DOHH2 (cell line): ENCODE measurements at regions not wholly inside any gene's neighbourhood (a gene's known extent, or its start where the extent isn't known, plus 50 kb on each side); places are given as distances from the start of the nearest gene placed in this dataset.

Source experiments
- H3F3A ChIP-seq: fragments of 200-600 bp; sonication (generic), shearing (Covaris generic); 2 replicates; pipeline ENCODE4 v1.6.0; 2016; ENCODE audit warnings: antibody characterized with exemption, mild to moderate bottlenecking; ENCODE audit not compliant: control insufficient read depth, insufficient read depth
- H3K27ac ChIP-seq: fragments of 200-600 bp; sonication (generic); 2 replicates; pipeline ENCODE4 v1.5.1; 2014; ENCODE audit warnings: low read depth, mild to moderate bottlenecking, low read length, moderate library complexity
- H3K27me3 ChIP-seq: fragments of 200-600 bp; sonication (generic); 2 replicates; pipeline ENCODE4 v1.6.1; 2014; ENCODE audit warnings: mild to moderate bottlenecking, low read length, mixed read lengths; ENCODE audit not compliant: control insufficient read depth
- H3K36me3 ChIP-seq: fragments of 200-600 bp; sonication (generic); 2 replicates; pipeline ENCODE4 v1.6.1; 2014; ENCODE audit warnings: mild to moderate bottlenecking, low read length, moderate library complexity, mixed read lengths; ENCODE audit not compliant: control insufficient read depth
- H3K4me1 ChIP-seq: fragments of 200-600 bp; sonication (generic); 2 replicates; pipeline ENCODE4 v1.6.1; 2014; ENCODE audit warnings: mild to moderate bottlenecking, low read length, mixed read lengths; ENCODE audit not compliant: control insufficient read depth
- H3K4me2 ChIP-seq: fragments of 200-600 bp; sonication (generic); 2 replicates; pipeline ENCODE4 v1.6.0; 2014; ENCODE audit warnings: mild to moderate bottlenecking, low read length, moderate library complexity
- H3K4me3 ChIP-seq: fragments of 200-600 bp; sonication (generic); 2 replicates; pipeline ENCODE4 v1.5.1; 2014; ENCODE audit warnings: mild to moderate bottlenecking, low read length, mixed read lengths
- H3K79me2 ChIP-seq: fragments of 200-600 bp; sonication (generic); 2 replicates; pipeline ENCODE4 v1.6.1; 2014; ENCODE audit warnings: mild to moderate bottlenecking, low read length, mixed read lengths; ENCODE audit not compliant: control insufficient read depth
- H3K9me2 ChIP-seq: fragments of 200-600 bp; sonication (generic); replicated peaks from 2 replicates; pipeline ENCODE4 v1.6.1; 2014; ENCODE audit warnings: mild to moderate bottlenecking, low read length, mixed read lengths; ENCODE audit not compliant: control insufficient read depth
- H3K9me3 ChIP-seq: fragments of 200-600 bp; sonication (generic); 2 replicates; pipeline ENCODE4 v1.6.1; 2014; ENCODE audit warnings: antibody characterized with exemption, low read length, mixed read lengths; ENCODE audit not compliant: control insufficient read depth, insufficient read depth
- H4K20me1 ChIP-seq: fragments of 200-600 bp; sonication (generic); 2 replicates; pipeline ENCODE4 v1.6.0; 2014; ENCODE audit warnings: low read depth, mild to moderate bottlenecking, antibody characterized with exemption, low read length, moderate library complexity; ENCODE audit not compliant: control insufficient read depth, insufficient read depth
- EZH2phosphoT487 ChIP-seq: fragments of 200-600 bp; sonication (generic); IDR thresholded peaks from 2 replicates; pipeline ENCODE4 v1.6.1; 2017; ENCODE audit warnings: borderline replicate concordance, mild to moderate bottlenecking, antibody characterized with exemption, low read length, moderate library complexity, mixed read lengths
- TF ChIP-seq, protein P1 (sequence below): fragments of 200-600 bp; sonication (generic); IDR thresholded peaks from one replicate; pipeline ENCODE4 v1.5.1; 2014; ENCODE audit warnings: antibody characterized with exemption, mild to moderate bottlenecking, low read depth, low read length; ENCODE audit not compliant: poor library complexity, severe bottlenecking

DNA sequence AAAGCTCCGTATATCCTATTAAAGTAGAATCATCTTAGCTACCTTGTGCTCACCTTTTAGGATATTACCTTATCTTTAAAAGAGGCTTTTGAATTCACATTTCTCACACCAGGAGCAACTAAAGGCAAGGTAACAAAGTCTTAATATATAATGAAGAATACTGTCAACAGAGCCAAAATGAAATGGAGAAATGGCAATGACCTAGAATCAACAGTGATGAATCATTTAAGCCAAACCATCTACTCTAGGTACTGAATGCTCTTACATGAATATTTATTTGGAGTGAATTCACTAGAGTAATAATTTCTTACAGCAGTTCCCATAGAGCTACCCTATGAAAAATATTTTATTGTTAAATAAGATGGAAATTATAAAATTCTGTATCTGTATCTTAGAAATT lies 421.0 kb downstream of the RND3 start:
- no peaks in the 10 kb centered on the region for H3K9me2 ChIP-seq
- no peaks in the 10 kb centered on the region for H3K27me3 ChIP-seq
- H3K79me2 ChIP-seq: no peaks in the 10 kb centered on the region
- H3K4me3 ChIP-seq: no peak overlapping the region
- no peak overlapping the region for H3K27ac ChIP-seq
- H3K9me3 ChIP-seq: 0 out of 2 replicates have a peak, but pooled peaks cover 3% of the 10 kb centered on the region
- no peaks in the 10 kb centered on the region for H4K20me1 ChIP-seq
- no peaks in the 10 kb centered on the region for H3K36me3 ChIP-seq
- H3F3A ChIP-seq: no peaks in the 10 kb centered on the region
- H3K4me1 ChIP-seq: no peaks in the 10 kb centered on the region
- no peak overlapping the region for H3K4me2 ChIP-seq
- TF ChIP-seq EZH2phosphoT487: no peak
- TF ChIP-seq, protein P1, sequence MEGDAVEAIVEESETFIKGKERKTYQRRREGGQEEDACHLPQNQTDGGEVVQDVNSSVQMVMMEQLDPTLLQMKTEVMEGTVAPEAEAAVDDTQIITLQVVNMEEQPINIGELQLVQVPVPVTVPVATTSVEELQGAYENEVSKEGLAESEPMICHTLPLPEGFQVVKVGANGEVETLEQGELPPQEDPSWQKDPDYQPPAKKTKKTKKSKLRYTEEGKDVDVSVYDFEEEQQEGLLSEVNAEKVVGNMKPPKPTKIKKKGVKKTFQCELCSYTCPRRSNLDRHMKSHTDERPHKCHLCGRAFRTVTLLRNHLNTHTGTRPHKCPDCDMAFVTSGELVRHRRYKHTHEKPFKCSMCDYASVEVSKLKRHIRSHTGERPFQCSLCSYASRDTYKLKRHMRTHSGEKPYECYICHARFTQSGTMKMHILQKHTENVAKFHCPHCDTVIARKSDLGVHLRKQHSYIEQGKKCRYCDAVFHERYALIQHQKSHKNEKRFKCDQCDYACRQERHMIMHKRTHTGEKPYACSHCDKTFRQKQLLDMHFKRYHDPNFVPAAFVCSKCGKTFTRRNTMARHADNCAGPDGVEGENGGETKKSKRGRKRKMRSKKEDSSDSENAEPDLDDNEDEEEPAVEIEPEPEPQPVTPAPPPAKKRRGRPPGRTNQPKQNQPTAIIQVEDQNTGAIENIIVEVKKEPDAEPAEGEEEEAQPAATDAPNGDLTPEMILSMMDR: no peak

DNA sequence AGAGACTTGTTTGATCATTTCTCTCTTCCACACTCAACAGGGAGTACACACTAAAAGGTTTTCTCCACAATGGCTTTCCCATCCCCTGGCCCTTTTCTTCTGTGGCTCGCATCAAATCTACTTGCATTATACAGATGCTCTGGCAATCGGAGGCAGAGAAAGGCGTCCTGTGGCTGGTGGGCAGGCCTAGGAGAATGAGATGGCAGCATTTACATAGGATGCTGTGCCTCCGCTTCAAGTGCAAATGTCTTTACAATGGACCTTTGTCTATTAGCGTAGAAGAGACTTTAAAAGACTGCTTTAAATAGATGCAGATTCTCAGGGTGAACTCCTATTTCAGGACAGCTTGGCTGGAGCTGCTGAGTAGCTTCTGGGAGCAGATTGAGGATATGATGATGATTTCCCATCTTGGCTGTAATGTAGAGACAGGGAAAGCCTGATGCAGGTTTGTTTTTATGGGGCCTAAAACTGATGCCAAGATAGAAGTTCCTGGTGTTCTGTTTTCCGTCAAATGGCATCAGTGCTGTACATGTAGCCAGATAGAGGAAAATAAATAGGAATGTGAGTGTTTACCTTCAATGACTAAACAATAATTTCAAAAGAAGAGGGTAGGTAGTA lies 423.4 kb downstream of the RND3 start:
- no peak overlapping the region for H3K4me2 ChIP-seq
- no peaks in the 10 kb centered on the region for H4K20me1 ChIP-seq
- no peak overlapping the region for H3K4me3 ChIP-seq
- no peaks in the 10 kb centered on the region for H3K36me3 ChIP-seq
- H3F3A ChIP-seq: no peaks in the 10 kb centered on the region
- H3K27me3 ChIP-seq: no peaks in the 10 kb centered on the region
- H3K9me3 ChIP-seq: no peaks in the 10 kb centered on the region
- no peaks in the 10 kb centered on the region for H3K4me1 ChIP-seq
- no peak for TF ChIP-seq EZH2phosphoT487
- no peak overlapping the region for H3K27ac ChIP-seq
- no peaks in the 10 kb centered on the region for H3K9me2 ChIP-seq
- H3K79me2 ChIP-seq: no peaks in the 10 kb centered on the region

DNA sequence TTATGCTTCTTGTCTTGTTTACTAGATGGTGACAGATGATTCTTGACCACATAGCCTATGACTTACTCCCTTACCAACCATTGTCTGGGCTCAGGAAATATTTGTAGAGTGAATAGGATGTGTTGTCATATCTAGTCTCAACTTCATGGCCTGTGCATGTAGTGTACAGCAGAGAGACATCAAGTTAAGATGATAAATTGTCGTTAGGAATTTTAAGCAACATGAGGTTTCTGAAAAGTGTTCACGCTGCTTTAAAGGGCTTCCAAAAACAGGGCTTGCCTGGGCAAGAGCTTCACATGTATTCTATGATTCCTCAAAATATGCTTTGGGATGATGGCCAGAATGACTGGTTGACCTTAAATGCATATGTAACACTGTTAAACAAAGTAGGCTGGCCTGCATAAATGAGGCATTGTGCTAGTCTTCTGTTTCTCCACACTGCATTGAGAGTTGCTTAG lies 424.0 kb downstream of the RND3 start:
- H3K4me1 ChIP-seq: no peaks in the 10 kb centered on the region
- no peak overlapping the region for H3K4me3 ChIP-seq
- TF ChIP-seq, protein P1: no peak
- no peak for TF ChIP-seq EZH2phosphoT487
- no peaks in the 10 kb centered on the region for H3F3A ChIP-seq
- H3K9me3 ChIP-seq: no peaks in the 10 kb centered on the region
- no peak overlapping the region for H3K27ac ChIP-seq
- H3K27me3 ChIP-seq: no peaks in the 10 kb centered on the region
- H3K9me2 ChIP-seq: no peaks in the 10 kb centered on the region
- no peaks in the 10 kb centered on the region for H3K36me3 ChIP-seq
- no peaks in the 10 kb centered on the region for H3K79me2 ChIP-seq
- H4K20me1 ChIP-seq: no peaks in the 10 kb centered on the region
- H3K4me2 ChIP-seq: no peak overlapping the region

DNA sequence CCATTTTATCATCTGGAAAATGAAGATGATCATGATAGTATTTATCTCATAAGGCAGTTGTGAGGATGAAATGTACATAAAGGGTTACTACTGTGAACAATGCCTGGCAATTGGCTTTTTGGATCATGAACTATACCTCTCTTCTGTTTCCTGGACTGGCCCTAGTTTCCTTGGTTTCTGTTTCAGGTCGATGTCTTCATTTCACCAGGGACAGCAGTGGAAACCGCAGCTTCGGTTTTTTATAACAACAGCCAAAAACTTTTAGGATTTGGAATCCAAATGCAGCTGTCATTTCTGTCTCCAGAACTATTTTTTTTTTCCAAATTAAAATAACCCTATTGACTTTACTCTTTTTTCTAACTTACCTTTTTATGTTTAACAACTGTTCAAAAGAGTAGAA lies 425.1 kb downstream of the RND3 start:
- H3K36me3 ChIP-seq: no peaks in the 10 kb centered on the region
- no peaks in the 10 kb centered on the region for H3K79me2 ChIP-seq
- no peaks in the 10 kb centered on the region for H3K9me3 ChIP-seq
- no peak overlapping the region for H3K4me3 ChIP-seq
- no peaks in the 10 kb centered on the region for H4K20me1 ChIP-seq
- no peaks in the 10 kb centered on the region for H3K4me1 ChIP-seq
- H3F3A ChIP-seq: no peaks in the 10 kb centered on the region
- no peak for TF ChIP-seq EZH2phosphoT487
- TF ChIP-seq, protein P1: no peak
- no peak overlapping the region for H3K27ac ChIP-seq
- H3K27me3 ChIP-seq: no peaks in the 10 kb centered on the region
- H3K4me2 ChIP-seq: no peak overlapping the region
- H3K9me2 ChIP-seq: no peaks in the 10 kb centered on the region
